Neural cell (in vitro differentiated cells): ENCODE measurements at regions not wholly inside any gene's neighbourhood (a gene's known extent, or its start where the extent isn't known, plus 50 kb on each side); places are given as distances from the start of the nearest gene placed in this dataset.

Source experiments
- H2AFZ ChIP-seq: fragments of 200-600, 300-800 bp; sonication (generic), shearing (Covaris generic); 2 replicates; pipeline ENCODE4 v1.6.0; 2014; ENCODE audit warnings: low read depth, mild to moderate bottlenecking, antibody characterized with exemption, low read length, moderate library complexity
- H3F3A ChIP-seq: fragments of 200-600 bp; shearing (Covaris generic); 2 replicates; pipeline ENCODE4 v1.6.1; 2016; ENCODE audit warnings: mild to moderate bottlenecking, moderate library complexity, mixed read lengths, antibody characterized with exemption, low read length; ENCODE audit not compliant: insufficient read depth, poor library complexity, severe bottlenecking
- H3K27ac ChIP-seq: fragments of 200-600, 300-800 bp; sonication (generic), shearing (Covaris generic); 2 replicates; pipeline ENCODE4 v1.5.1; 2014; ENCODE audit warnings: mild to moderate bottlenecking, low read length, moderate library complexity
- H3K27me3 ChIP-seq: fragments of 300-800, 200-600 bp; sonication (generic), shearing (Covaris generic); 2 replicates; pipeline ENCODE4 v1.6.0; 2014; ENCODE audit warnings: mild to moderate bottlenecking, low read depth, low read length, moderate library complexity; ENCODE audit not compliant: insufficient read depth
- H3K36me3 ChIP-seq: fragments of 300-800, 200-600 bp; sonication (generic), shearing (Covaris generic); 2 replicates; pipeline ENCODE4 v1.5.1; 2014; ENCODE audit warnings: mild to moderate bottlenecking, antibody characterized with exemption, low read length, moderate library complexity; ENCODE audit not compliant: insufficient read depth
- H3K4me2 ChIP-seq: fragments of 300-800, 200-600 bp; sonication (generic), shearing (Covaris generic); 2 replicates; pipeline ENCODE4 v1.6.0; 2014; ENCODE audit warnings: mild to moderate bottlenecking, low read length
- H3K4me3 ChIP-seq: fragments of 300-800, 200-600 bp; sonication (generic), shearing (Covaris generic); 2 replicates; pipeline ENCODE4 v1.5.1; 2014; ENCODE audit warnings: mild to moderate bottlenecking, low read length, moderate library complexity
- H3K79me2 ChIP-seq: fragments of 200-600 bp; shearing (Covaris generic); replicated peaks from 2 replicates; pipeline ENCODE4 v1.6.0; 2014; ENCODE audit warnings: mild to moderate bottlenecking, low read length, moderate library complexity; ENCODE audit not compliant: insufficient read depth
- H3K9ac ChIP-seq: fragments of 300-800, 200-600 bp; sonication (generic), shearing (Covaris generic); 2 replicates; pipeline ENCODE4 v1.6.1; 2016; ENCODE audit warnings: mild to moderate bottlenecking, low read length, mixed read lengths
- H3K9me2 ChIP-seq: fragments of 200-600 bp; shearing (Covaris generic); 2 replicates; pipeline ENCODE4 v1.6.1; 2016; ENCODE audit warnings: mild to moderate bottlenecking, low read length, mixed read lengths; ENCODE audit not compliant: insufficient read depth
- H3K9me3 ChIP-seq: fragments of 200-600, 300-800 bp; sonication (generic), shearing (Covaris generic); 2 replicates; pipeline ENCODE4 v1.6.1; 2016; ENCODE audit warnings: mild to moderate bottlenecking, mixed run types, low read length, moderate library complexity, mixed read lengths
- H4K20me1 ChIP-seq: fragments of 200-600 bp; shearing (Covaris generic); 2 replicates; pipeline ENCODE4 v1.6.1; 2016; ENCODE audit warnings: mild to moderate bottlenecking, mixed run types; ENCODE audit not compliant: insufficient read depth
- EP300 ChIP-seq: fragments of 450-650 bp; conservative IDR thresholded peaks from 2 replicates; pipeline ENCODE4 v1.6.1; 2014; ENCODE audit warnings: antibody characterized with exemption, mild to moderate bottlenecking, moderate library complexity; ENCODE audit not compliant: poor library complexity, severe bottlenecking
- EZH2 ChIP-seq: fragments of 200-600, 300-800 bp; shearing (Covaris generic), sonication (generic); IDR thresholded peaks from 2 replicates; pipeline ENCODE4 v1.6.1; 2014; ENCODE audit warnings: antibody characterized with exemption, low read length, borderline replicate concordance, mild to moderate bottlenecking; ENCODE audit not compliant: insufficient read depth, poor library complexity, severe bottlenecking
- MXI1 ChIP-seq: fragments of 450-650 bp; conservative IDR thresholded peaks from 2 replicates; pipeline ENCODE4 v1.6.1; 2014; ENCODE audit warnings: antibody characterized with exemption, mild to moderate bottlenecking; ENCODE audit not compliant: poor library complexity, severe bottlenecking
- POLR2AphosphoS5 ChIP-seq: IDR thresholded peaks from 2 replicates; pipeline ENCODE4 v1.6.1; 2012
- RAD21 ChIP-seq: fragments of 450-650 bp; conservative IDR thresholded peaks from 2 replicates; pipeline ENCODE4 v1.6.1; 2014; ENCODE audit warnings: antibody characterized with exemption, mild to moderate bottlenecking, moderate library complexity
- SMC3 ChIP-seq: fragments of 450-650 bp; conservative IDR thresholded peaks from 2 replicates; pipeline ENCODE4 v1.6.1; 2014; ENCODE audit warnings: antibody characterized with exemption, mild to moderate bottlenecking, moderate library complexity; ENCODE audit not compliant: poor library complexity
- TAF1 ChIP-seq: IDR thresholded peaks from 2 replicates; pipeline ENCODE4 v1.6.1; 2012; ENCODE audit warnings: low read depth
- TF ChIP-seq, protein P1 (sequence below): IDR thresholded peaks from 2 replicates; pipeline ENCODE4 v1.6.1; 2012; ENCODE audit warnings: borderline replicate concordance
- TF ChIP-seq, protein P2 (sequence below): fragments of 450-650 bp; IDR thresholded peaks from 2 replicates; pipeline ENCODE4 v1.5.1; 2014; ENCODE audit warnings: antibody characterized with exemption, mild to moderate bottlenecking, moderate library complexity; ENCODE audit not compliant: poor library complexity, severe bottlenecking

- H3K27me3 ChIP-seq, result no peaks in the 10 kb centered on the region
- no peaks in the 10 kb centered on the region for H3K79me2 ChIP-seq
- no peaks in the 10 kb centered on the region for H3F3A ChIP-seq
- H3K9me3 ChIP-seq, result no peaks in the 10 kb centered on the region
- H3K4me3 ChIP-seq, result no peak overlapping the region
- no peaks in the 10 kb centered on the region for H4K20me1 ChIP-seq
- no peaks in the 10 kb centered on the region for H3K36me3 ChIP-seq
- H3K9me2 ChIP-seq, result no peaks in the 10 kb centered on the region
- TF ChIP-seq EP300 (no peak), RAD21 (no peak), MXI1 (no peak), SMC3 (no peak), POLR2AphosphoS5 (no peak), EZH2 (no peak), TAF1 (no peak)
- TF ChIP-seq, protein P1, sequence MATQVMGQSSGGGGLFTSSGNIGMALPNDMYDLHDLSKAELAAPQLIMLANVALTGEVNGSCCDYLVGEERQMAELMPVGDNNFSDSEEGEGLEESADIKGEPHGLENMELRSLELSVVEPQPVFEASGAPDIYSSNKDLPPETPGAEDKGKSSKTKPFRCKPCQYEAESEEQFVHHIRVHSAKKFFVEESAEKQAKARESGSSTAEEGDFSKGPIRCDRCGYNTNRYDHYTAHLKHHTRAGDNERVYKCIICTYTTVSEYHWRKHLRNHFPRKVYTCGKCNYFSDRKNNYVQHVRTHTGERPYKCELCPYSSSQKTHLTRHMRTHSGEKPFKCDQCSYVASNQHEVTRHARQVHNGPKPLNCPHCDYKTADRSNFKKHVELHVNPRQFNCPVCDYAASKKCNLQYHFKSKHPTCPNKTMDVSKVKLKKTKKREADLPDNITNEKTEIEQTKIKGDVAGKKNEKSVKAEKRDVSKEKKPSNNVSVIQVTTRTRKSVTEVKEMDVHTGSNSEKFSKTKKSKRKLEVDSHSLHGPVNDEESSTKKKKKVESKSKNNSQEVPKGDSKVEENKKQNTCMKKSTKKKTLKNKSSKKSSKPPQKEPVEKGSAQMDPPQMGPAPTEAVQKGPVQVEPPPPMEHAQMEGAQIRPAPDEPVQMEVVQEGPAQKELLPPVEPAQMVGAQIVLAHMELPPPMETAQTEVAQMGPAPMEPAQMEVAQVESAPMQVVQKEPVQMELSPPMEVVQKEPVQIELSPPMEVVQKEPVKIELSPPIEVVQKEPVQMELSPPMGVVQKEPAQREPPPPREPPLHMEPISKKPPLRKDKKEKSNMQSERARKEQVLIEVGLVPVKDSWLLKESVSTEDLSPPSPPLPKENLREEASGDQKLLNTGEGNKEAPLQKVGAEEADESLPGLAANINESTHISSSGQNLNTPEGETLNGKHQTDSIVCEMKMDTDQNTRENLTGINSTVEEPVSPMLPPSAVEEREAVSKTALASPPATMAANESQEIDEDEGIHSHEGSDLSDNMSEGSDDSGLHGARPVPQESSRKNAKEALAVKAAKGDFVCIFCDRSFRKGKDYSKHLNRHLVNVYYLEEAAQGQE, result no peak
- TF ChIP-seq, protein P2, sequence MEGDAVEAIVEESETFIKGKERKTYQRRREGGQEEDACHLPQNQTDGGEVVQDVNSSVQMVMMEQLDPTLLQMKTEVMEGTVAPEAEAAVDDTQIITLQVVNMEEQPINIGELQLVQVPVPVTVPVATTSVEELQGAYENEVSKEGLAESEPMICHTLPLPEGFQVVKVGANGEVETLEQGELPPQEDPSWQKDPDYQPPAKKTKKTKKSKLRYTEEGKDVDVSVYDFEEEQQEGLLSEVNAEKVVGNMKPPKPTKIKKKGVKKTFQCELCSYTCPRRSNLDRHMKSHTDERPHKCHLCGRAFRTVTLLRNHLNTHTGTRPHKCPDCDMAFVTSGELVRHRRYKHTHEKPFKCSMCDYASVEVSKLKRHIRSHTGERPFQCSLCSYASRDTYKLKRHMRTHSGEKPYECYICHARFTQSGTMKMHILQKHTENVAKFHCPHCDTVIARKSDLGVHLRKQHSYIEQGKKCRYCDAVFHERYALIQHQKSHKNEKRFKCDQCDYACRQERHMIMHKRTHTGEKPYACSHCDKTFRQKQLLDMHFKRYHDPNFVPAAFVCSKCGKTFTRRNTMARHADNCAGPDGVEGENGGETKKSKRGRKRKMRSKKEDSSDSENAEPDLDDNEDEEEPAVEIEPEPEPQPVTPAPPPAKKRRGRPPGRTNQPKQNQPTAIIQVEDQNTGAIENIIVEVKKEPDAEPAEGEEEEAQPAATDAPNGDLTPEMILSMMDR, result no peak
- no peak overlapping the region for H3K27ac ChIP-seq
- no peak overlapping the region for H2AFZ ChIP-seq
- H3K4me2 ChIP-seq, result no peak overlapping the region
- no peak overlapping the region for H3K9ac ChIP-seq
Measured at GRCh38 chr6:96727144-96727543, 110.1 kb downstream of the GPR63 start.

- Histone ChIP-seq H2AFZ (no peak overlapping the region), H3K9me2 (no peaks in the 10 kb centered on the region)
- TF ChIP-seq, protein P2, result no peak
- TF ChIP-seq SMC3 (no peak), TAF1 (no peak), MXI1 (no peak), EZH2 (no peak), POLR2AphosphoS5 (no peak), RAD21 (no peak), EP300 (no peak)
- TF ChIP-seq, protein P1, result no peak
Measured at GRCh38 chr6:96725296-96725695, 112.0 kb downstream of the GPR63 start.

More at GRCh38 chr6:96725296-96725695, 112.0 kb downstream of the GPR63 start:
- no peak overlapping the region for H3K27ac ChIP-seq
- H3K79me2 ChIP-seq, result no peaks in the 10 kb centered on the region
- no peaks in the 10 kb centered on the region for H3K36me3 ChIP-seq
- no peaks in the 10 kb centered on the region for H3F3A ChIP-seq
- H3K9ac ChIP-seq, result no peak overlapping the region
- H3K4me3 ChIP-seq, result no peak overlapping the region
- H3K27me3 ChIP-seq, result no peaks in the 10 kb centered on the region
- H3K4me2 ChIP-seq, result no peak overlapping the region
- no peaks in the 10 kb centered on the region for H4K20me1 ChIP-seq
- H3K9me3 ChIP-seq, result no peaks in the 10 kb centered on the region
